MM.1S (cell line): ENCODE measurements at regions not wholly inside any gene's neighbourhood (a gene's known extent, or its start where the extent isn't known, plus 50 kb on each side); places are given as distances from the start of the nearest gene placed in this dataset.

Source experiments
- EZH2 ChIP-seq: fragments of 300-600 bp; sonication (generic); optimal IDR thresholded peaks from 2 replicates; pipeline ENCODE3; 2017; ENCODE audit warnings: low read depth, mild to moderate bottlenecking, antibody characterized with exemption, low read length, mixed read lengths
- EZH2phosphoT487 ChIP-seq: fragments of 300-600 bp; sonication (generic); IDR thresholded peaks from 2 replicates; pipeline ENCODE4 v1.6.1; 2018; ENCODE audit warnings: antibody characterized with exemption, low read length
- TF ChIP-seq, protein P1 (sequence below): fragments of 300-600 bp; sonication (generic); IDR thresholded peaks from 2 replicates; pipeline ENCODE4 v1.5.1; 2016; ENCODE audit warnings: antibody characterized with exemption, low read length, mixed read lengths

- TF ChIP-seq, protein P1, sequence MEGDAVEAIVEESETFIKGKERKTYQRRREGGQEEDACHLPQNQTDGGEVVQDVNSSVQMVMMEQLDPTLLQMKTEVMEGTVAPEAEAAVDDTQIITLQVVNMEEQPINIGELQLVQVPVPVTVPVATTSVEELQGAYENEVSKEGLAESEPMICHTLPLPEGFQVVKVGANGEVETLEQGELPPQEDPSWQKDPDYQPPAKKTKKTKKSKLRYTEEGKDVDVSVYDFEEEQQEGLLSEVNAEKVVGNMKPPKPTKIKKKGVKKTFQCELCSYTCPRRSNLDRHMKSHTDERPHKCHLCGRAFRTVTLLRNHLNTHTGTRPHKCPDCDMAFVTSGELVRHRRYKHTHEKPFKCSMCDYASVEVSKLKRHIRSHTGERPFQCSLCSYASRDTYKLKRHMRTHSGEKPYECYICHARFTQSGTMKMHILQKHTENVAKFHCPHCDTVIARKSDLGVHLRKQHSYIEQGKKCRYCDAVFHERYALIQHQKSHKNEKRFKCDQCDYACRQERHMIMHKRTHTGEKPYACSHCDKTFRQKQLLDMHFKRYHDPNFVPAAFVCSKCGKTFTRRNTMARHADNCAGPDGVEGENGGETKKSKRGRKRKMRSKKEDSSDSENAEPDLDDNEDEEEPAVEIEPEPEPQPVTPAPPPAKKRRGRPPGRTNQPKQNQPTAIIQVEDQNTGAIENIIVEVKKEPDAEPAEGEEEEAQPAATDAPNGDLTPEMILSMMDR: no peak
- no peak for TF ChIP-seq EZH2phosphoT487
- TF ChIP-seq EZH2: no peak
Observed at GRCh38 chr12:124188084-124188483, 106.8 kb upstream of the RFLNA start.
